GM19324 (cell line): ENCODE measurements at regions not wholly inside any gene's neighbourhood (a gene's known extent, or its start where the extent isn't known, plus 50 kb on each side); places are given as distances from the start of the nearest gene placed in this dataset.
"Not testable (repeated sequence)": the region's sequence is repeated elsewhere in the genome, so short reads cannot be mapped to it uniquely, and the experiment has no call there.

Experiments
- ATAC-seq: cut with Tn5 transposase; IDR thresholded peaks from one replicate; pipeline ENCODE4 v1.9.1; 2021; ENCODE audit warnings: mild to moderate bottlenecking, moderate library complexity; ENCODE audit not compliant: unreplicated experiment, low FRiP score

- ATAC-seq = no peak
These were observed 616.8 kb downstream of the RWDD3 start for GRCh38 chr1:95850763-95851162.

- ATAC-seq = no peak
These were observed 618.6 kb downstream of the RWDD3 start for GRCh38 chr1:95852483-95853070.

- no peak for ATAC-seq
These were observed 620.4 kb downstream of the RWDD3 start for GRCh38 chr1:95854457-95854856.

- ATAC-seq = no peak
These were observed 629.1 kb downstream of the RWDD3 start for GRCh38 chr1:95863086-95863485.

- no peak for ATAC-seq
These were observed 631.8 kb downstream of the RWDD3 start for GRCh38 chr1:95865769-95866168.

GRCh38 chr1:95876276-95876675 lies 642.3 kb downstream of the RWDD3 start:
- no peak for ATAC-seq

GRCh38 chr1:95879498-95880050 lies 645.6 kb downstream of the RWDD3 start:
- no peak for ATAC-seq

GRCh38 chr1:95888941-95889390 lies 655.0 kb downstream of the RWDD3 start:
- ATAC-seq = no peak

GRCh38 chr1:95889400-95889799 lies 655.4 kb downstream of the RWDD3 start:
- no peak for ATAC-seq

GRCh38 chr1:95893921-95894320 lies 659.9 kb downstream of the RWDD3 start:
- ATAC-seq = no peak

GRCh38 chr1:95903060-95903459 lies 669.0 kb downstream of the RWDD3 start:
- no peak for ATAC-seq

- no peak for ATAC-seq
These were observed 671.9 kb downstream of the RWDD3 start for GRCh38 chr1:95905818-95906395.

GRCh38 chr1:95911739-95912138 lies 677.7 kb downstream of the RWDD3 start:
- not testable (repeated sequence) for ATAC-seq

GRCh38 chr1:95916616-95917015 lies 682.6 kb downstream of the RWDD3 start:
- no peak for ATAC-seq

GRCh38 chr1:95924684-95925083 lies 690.7 kb downstream of the RWDD3 start:
- ATAC-seq = no peak

- no peak for ATAC-seq
These were observed 692.3 kb downstream of the RWDD3 start for GRCh38 chr1:95926331-95926730.

- no peak for ATAC-seq
These were observed 693.1 kb downstream of the RWDD3 start for GRCh38 chr1:95927061-95927460.

GRCh38 chr1:95935719-95936118 lies 701.7 kb downstream of the RWDD3 start:
- no peak for ATAC-seq

GRCh38 chr1:95941121-95941798 lies 707.2 kb downstream of the RWDD3 start:
- no peak for ATAC-seq

- no peak for ATAC-seq
These were observed 714.0 kb downstream of the RWDD3 start for GRCh38 chr1:95948023-95948422.

GRCh38 chr1:95951371-95952102 lies 717.5 kb downstream of the RWDD3 start:
- no peak for ATAC-seq
